ENCODE measurements at regions not wholly inside any gene's neighbourhood (a gene's known extent, or its start where the extent isn't known, plus 50 kb on each side); places are given as distances from the start of the nearest gene placed in this dataset.
A peak's percentile ranks its signal among the peaks of the same experiment; 100 is the strongest.

GRCh38 chr9:115250621-115251032, 132.7 kb upstream of the TNC start:
- no peak for FAIRE-seq
- peaks cover 0 to 3% of the 10 kb centered on the region in 2 donors for H3K9me3 ChIP-seq (ENCODE audit: control insufficient read depth in 2 of 2, insufficient read depth in 1 of 2, low read depth in 1 of 2, low read length in 1 of 2)
- peak overlapping the region in 1 of 3 donors; percentile 7 for H3K27ac ChIP-seq (ENCODE audit: low read depth in 1 of 3, low read length in 2 of 3)
- peak; percentile 4 to 31 for DNase-seq
- H3K4me3 ChIP-seq (ENCODE audit: low read depth in 1 of 3, low read length in 3 of 3): no peak overlapping the region
- WGBS, 3 donors: 6 to 30% (median 29%) methylated on average over 1 of the region's 1 CpG
- H3K4me1 ChIP-seq (ENCODE audit: control insufficient read depth in 3 of 3, insufficient read depth in 2 of 3, low read depth in 1 of 3, low read length in 2 of 3): no peaks in the 10 kb centered on the region
- H3K27me3 ChIP-seq (ENCODE audit: control insufficient read depth in 3 of 3, insufficient read depth in 3 of 3, low read length in 3 of 3): no peaks in the 10 kb centered on the region
- no peaks in the 10 kb centered on the region for H3K36me3 ChIP-seq (ENCODE audit: control insufficient read depth in 3 of 3, insufficient read depth in 2 of 3, low read depth in 1 of 3, low read length in 3 of 3)

DNA sequence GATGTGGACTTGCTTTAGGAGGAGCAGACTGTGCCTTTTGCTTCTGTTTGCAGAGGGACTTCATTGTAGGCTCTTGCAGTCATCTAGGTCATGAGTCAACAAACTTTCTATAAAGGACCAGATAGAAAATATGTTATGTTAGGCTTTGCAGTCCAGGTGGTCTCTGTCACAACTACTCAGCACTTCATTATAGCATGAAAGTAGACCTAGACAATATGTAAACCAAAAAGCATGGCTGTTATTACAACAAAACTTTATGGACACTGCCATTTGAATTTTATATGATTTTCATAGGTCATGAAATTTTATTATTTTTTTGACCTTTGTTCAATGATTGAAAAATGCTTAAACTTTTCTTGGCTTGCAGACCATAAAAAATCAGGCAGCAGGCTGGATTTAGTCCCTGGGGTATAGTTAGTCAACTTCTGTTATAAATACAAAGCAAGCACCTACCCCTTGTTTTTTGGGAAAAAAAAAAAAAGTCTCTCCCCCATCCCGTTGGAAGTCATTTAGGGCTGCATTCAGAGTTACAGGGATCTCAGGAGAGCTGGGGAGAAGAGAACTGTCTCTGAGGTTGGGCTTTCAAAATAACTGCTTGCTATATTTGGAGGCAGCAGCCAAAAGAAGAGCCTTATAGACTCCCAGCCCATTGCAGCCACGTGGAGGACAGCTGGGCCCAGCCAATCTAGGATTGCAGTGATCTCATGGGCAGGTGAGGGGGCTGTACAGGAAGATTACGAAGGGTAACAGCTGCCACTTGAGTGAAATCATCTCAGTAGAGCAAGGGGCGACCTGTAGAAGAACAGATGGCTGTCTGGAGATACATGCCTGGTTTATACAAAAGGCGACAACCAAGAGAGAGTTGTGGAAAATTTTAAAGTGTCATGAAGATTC, 136.6 kb upstream of the TNC start:
- FAIRE-seq (no peak), DNase-seq (peak in 1 of 2 donors; percentile 15)
- H3K4me3 ChIP-seq (ENCODE audit: low read depth in 1 of 3, low read length in 3 of 3): no peak overlapping the region
- no peak overlapping the region for H3K27ac ChIP-seq (ENCODE audit: low read depth in 1 of 3, low read length in 2 of 3)
- 50 to 59% (median 55%) methylated on average over 5 of the region's 5 CpGs for WGBS, 3 donors
- H3K4me1 ChIP-seq (ENCODE audit: control insufficient read depth in 3 of 3, insufficient read depth in 2 of 3, low read depth in 1 of 3, low read length in 2 of 3): no peaks in the 10 kb centered on the region
- no peaks in the 10 kb centered on the region for H3K36me3 ChIP-seq (ENCODE audit: control insufficient read depth in 3 of 3, insufficient read depth in 2 of 3, low read depth in 1 of 3, low read length in 3 of 3)
- peaks cover 0 to 3% of the 10 kb centered on the region in 2 donors for H3K9me3 ChIP-seq (ENCODE audit: control insufficient read depth in 2 of 2, insufficient read depth in 1 of 2, low read depth in 1 of 2, low read length in 1 of 2)
- H3K27me3 ChIP-seq (ENCODE audit: control insufficient read depth in 3 of 3, insufficient read depth in 3 of 3, low read length in 3 of 3): no peaks in the 10 kb centered on the region

DNA sequence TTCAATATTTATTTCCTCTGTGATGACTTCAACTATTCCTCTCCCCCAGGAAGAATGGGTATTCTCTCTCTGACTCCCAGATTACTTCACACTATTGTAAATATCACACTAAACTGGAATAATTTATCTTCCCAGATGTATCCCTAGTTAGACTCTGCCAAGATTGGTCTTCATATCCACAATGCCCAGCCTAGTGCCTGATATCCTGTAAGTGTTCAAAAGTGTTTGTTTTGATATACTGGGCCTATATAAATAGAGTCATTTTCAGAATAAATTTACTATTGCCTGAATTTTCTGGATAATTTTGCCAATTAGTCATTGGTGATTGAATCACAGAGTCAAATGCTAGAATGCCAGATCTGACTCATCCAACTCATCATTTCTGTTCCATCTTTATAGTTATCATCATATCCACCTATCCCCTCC, 143.7 kb upstream of the TNC start:
- DNase-seq: no peak
- Histone ChIP-seq H3K36me3 (ENCODE audit: control insufficient read depth in 3 of 3, insufficient read depth in 2 of 3, low read depth in 1 of 3, low read length in 3 of 3) (no peaks in the 10 kb centered on the region), H3K27me3 (ENCODE audit: control insufficient read depth in 3 of 3, insufficient read depth in 3 of 3, low read length in 3 of 3) (no peaks in the 10 kb centered on the region), H3K9me3 (ENCODE audit: control insufficient read depth in 2 of 2, insufficient read depth in 1 of 2, low read depth in 1 of 2, low read length in 1 of 2) (no peaks in the 10 kb centered on the region), H3K27ac (ENCODE audit: low read depth in 1 of 3, low read length in 2 of 3) (no peak overlapping the region), H3K4me1 (ENCODE audit: control insufficient read depth in 3 of 3, insufficient read depth in 2 of 3, low read depth in 1 of 3, low read length in 2 of 3) (peaks cover 0 to 11% (median 0%) of the 10 kb centered on the region in 3 donors), H3K4me3 (ENCODE audit: low read depth in 1 of 3, low read length in 3 of 3) (no peak overlapping the region)
- no peak for FAIRE-seq

DNA sequence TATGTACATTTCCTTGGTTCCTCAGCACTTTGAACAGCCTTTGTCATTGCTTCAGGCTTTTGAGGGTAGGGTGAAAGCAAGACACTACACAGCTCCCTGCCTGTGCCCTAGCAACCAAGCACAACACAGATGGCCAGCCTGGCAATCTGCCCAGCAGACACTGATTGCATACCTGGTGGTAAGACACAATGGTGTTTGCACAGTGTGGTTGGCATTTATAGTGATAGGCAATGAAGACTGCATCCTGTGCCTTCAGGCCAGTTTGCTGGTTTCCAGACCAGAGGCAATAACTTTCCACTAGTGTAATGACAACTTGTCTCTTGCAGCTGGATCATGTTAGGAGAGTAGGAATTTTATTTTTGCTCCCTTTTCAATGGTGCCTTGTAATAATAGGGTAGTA, 144.5 kb upstream of the TNC start:
- FAIRE-seq: no peak
- Histone ChIP-seq H3K27ac (ENCODE audit: low read depth in 1 of 3, low read length in 2 of 3) (peak overlapping the region in 1 of 3 donors; percentile 3), H3K4me3 (ENCODE audit: low read depth in 1 of 3, low read length in 3 of 3) (no peak overlapping the region), H3K27me3 (ENCODE audit: control insufficient read depth in 3 of 3, insufficient read depth in 3 of 3, low read length in 3 of 3) (no peaks in the 10 kb centered on the region), H3K4me1 (ENCODE audit: control insufficient read depth in 3 of 3, insufficient read depth in 2 of 3, low read depth in 1 of 3, low read length in 2 of 3) (peaks cover 0 to 11% (median 0%) of the 10 kb centered on the region in 3 donors), H3K9me3 (ENCODE audit: control insufficient read depth in 2 of 2, insufficient read depth in 1 of 2, low read depth in 1 of 2, low read length in 1 of 2) (no peaks in the 10 kb centered on the region), H3K36me3 (ENCODE audit: control insufficient read depth in 3 of 3, insufficient read depth in 2 of 3, low read depth in 1 of 3, low read length in 3 of 3) (no peaks in the 10 kb centered on the region)
- peak; percentile 88 to 90 for DNase-seq

DNA sequence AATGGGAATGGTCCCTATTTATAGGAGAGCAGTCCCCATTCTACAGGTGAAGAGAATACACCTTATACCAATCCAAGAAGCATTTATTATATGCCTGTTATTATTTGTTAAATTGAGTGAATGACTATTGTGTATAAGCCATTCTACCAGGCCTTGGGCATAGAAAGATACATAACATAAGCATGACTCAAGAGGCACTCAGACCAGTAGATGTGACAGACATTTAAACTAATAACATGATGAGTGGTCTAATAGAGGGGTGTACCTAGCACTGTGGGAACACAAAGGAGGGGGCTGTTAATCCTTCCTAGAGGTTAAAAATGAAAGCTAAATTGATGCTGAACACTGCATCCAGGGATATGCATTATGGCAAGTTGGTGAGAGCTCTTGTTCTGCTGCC, 145.0 kb upstream of the TNC start:
- Histone ChIP-seq H3K27me3 (ENCODE audit: control insufficient read depth in 3 of 3, insufficient read depth in 3 of 3, low read length in 3 of 3) (no peaks in the 10 kb centered on the region), H3K27ac (ENCODE audit: low read depth in 1 of 3, low read length in 2 of 3) (no peak overlapping the region), H3K9me3 (ENCODE audit: control insufficient read depth in 2 of 2, insufficient read depth in 1 of 2, low read depth in 1 of 2, low read length in 1 of 2) (no peaks in the 10 kb centered on the region), H3K4me3 (ENCODE audit: low read depth in 1 of 3, low read length in 3 of 3) (no peak overlapping the region), H3K36me3 (ENCODE audit: control insufficient read depth in 3 of 3, insufficient read depth in 2 of 3, low read depth in 1 of 3, low read length in 3 of 3) (no peaks in the 10 kb centered on the region), H3K4me1 (ENCODE audit: control insufficient read depth in 3 of 3, insufficient read depth in 2 of 3, low read depth in 1 of 3, low read length in 2 of 3) (peaks cover 0 to 11% (median 0%) of the 10 kb centered on the region in 3 donors)
- DNase-seq: no peak
- no peak for FAIRE-seq

DNA sequence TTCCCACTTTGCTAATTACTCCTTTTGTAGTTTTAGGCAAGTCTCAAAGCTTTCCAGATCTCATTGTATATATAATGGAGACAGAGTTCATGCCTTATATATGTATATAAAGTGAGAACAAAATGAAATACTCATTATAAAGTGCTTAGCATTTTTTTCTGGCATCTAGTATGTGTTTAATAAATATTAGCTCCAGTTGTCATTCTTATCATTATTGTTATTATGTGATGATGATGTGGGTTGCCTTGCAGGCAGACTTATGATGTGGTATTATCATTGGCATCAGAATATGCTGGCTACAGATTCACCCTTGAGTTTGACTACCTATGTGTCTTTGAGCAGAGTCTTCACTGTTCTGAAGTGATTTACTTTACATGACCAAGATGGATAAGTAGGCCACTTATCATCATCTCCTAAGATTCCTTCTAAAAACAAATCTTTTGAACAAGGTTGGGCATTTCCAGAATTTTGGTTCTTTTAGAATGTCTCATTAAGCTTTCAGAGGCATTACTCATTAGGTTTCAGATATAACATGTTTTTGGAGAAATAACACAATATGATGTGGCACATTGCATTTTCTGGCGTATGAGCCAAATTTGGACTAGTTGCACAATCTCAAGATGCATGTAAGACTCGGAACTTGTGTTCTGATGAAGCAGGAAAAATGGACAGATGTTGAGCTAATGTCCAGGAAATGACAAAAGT, 145.6 kb upstream of the TNC start:
- FAIRE-seq (no peak), DNase-seq (no peak)
- H3K27ac ChIP-seq (ENCODE audit: low read depth in 1 of 3, low read length in 2 of 3): no peak overlapping the region
- no peaks in the 10 kb centered on the region for H3K27me3 ChIP-seq (ENCODE audit: control insufficient read depth in 3 of 3, insufficient read depth in 3 of 3, low read length in 3 of 3)
- H3K36me3 ChIP-seq (ENCODE audit: control insufficient read depth in 3 of 3, insufficient read depth in 2 of 3, low read depth in 1 of 3, low read length in 3 of 3): no peaks in the 10 kb centered on the region
- H3K4me3 ChIP-seq (ENCODE audit: low read depth in 1 of 3, low read length in 3 of 3): no peak overlapping the region
- H3K9me3 ChIP-seq (ENCODE audit: control insufficient read depth in 2 of 2, insufficient read depth in 1 of 2, low read depth in 1 of 2, low read length in 1 of 2): no peaks in the 10 kb centered on the region
- WGBS, 3 donors: 73 to 89% (median 86%) methylated on average over 2 of the region's 2 CpGs
- H3K4me1 ChIP-seq (ENCODE audit: control insufficient read depth in 3 of 3, insufficient read depth in 2 of 3, low read depth in 1 of 3, low read length in 2 of 3): peaks cover 0 to 11% (median 0%) of the 10 kb centered on the region in 3 donors

DNA sequence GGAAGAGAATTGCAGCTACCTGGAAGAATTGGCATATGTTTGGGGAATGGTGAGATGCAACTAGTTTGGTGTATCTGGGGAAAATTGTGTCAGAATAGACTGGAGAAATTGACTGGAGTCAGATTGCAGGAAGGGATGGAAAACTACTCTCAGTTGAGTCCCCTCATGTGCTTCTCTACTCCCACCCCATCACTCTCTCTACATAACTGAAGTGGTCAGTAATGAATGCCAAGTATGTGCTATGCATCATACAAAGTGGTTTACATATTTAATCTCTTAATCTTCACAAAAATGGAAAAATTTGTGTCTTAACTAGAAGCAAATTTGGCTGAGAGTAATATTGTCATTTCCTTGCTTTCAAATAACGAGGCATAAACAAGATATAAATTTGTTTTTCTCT, 146.4 kb upstream of the TNC start:
- 56 to 77% (median 73%) methylated on average over 1 of the region's 1 CpG for WGBS, 3 donors
- no peak overlapping the region for H3K27ac ChIP-seq (ENCODE audit: low read depth in 1 of 3, low read length in 2 of 3)
- no peak overlapping the region for H3K4me3 ChIP-seq (ENCODE audit: low read depth in 1 of 3, low read length in 3 of 3)
- H3K4me1 ChIP-seq (ENCODE audit: control insufficient read depth in 3 of 3, insufficient read depth in 2 of 3, low read depth in 1 of 3, low read length in 2 of 3): peaks cover 0 to 11% (median 0%) of the 10 kb centered on the region in 3 donors
- no peaks in the 10 kb centered on the region for H3K36me3 ChIP-seq (ENCODE audit: control insufficient read depth in 3 of 3, insufficient read depth in 2 of 3, low read depth in 1 of 3, low read length in 3 of 3)
- no peak for FAIRE-seq
- no peak for DNase-seq
- no peaks in the 10 kb centered on the region for H3K27me3 ChIP-seq (ENCODE audit: control insufficient read depth in 3 of 3, insufficient read depth in 3 of 3, low read length in 3 of 3)
- H3K9me3 ChIP-seq (ENCODE audit: control insufficient read depth in 2 of 2, insufficient read depth in 1 of 2, low read depth in 1 of 2, low read length in 1 of 2): no peaks in the 10 kb centered on the region

DNA sequence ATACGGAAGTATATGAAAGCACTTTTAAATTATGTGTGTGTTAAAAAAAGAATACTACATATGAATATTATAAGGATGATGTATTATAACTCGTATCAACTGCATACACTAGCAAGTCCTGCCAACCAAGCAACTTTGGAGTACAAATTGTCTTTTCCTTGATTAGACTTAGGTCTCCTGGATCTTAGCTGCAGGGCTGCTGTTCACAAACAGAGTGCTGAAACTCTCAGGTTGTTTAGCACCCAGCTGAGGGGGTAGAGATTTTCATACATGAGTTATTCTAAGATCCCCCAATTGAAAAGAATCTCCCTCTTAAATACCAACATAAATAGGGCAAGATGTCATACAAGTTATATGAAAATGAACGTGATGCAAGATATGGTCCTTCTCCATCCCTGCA, 149.8 kb upstream of the TNC start:
- WGBS, 3 donors: 79 to 83% (median 82%) methylated on average over 3 of the region's 3 CpGs
- DNase-seq: peak in 1 of 2 donors; percentile 23
- FAIRE-seq: no peak
- Histone ChIP-seq H3K27me3 (ENCODE audit: control insufficient read depth in 3 of 3, insufficient read depth in 3 of 3, low read length in 3 of 3) (no peaks in the 10 kb centered on the region), H3K4me3 (ENCODE audit: low read depth in 1 of 3, low read length in 3 of 3) (no peak overlapping the region), H3K27ac (ENCODE audit: low read depth in 1 of 3, low read length in 2 of 3) (no peak overlapping the region), H3K36me3 (ENCODE audit: control insufficient read depth in 3 of 3, insufficient read depth in 2 of 3, low read depth in 1 of 3, low read length in 3 of 3) (no peaks in the 10 kb centered on the region), H3K9me3 (ENCODE audit: control insufficient read depth in 2 of 2, insufficient read depth in 1 of 2, low read depth in 1 of 2, low read length in 1 of 2) (no peaks in the 10 kb centered on the region), H3K4me1 (ENCODE audit: control insufficient read depth in 3 of 3, insufficient read depth in 2 of 3, low read depth in 1 of 3, low read length in 2 of 3) (peaks cover 0 to 11% (median 0%) of the 10 kb centered on the region in 3 donors)
